NT2/D1 (cell line): ENCODE measurements at regions not wholly inside any gene's neighbourhood (a gene's known extent, or its start where the extent isn't known, plus 50 kb on each side); places are given as distances from the start of the nearest gene placed in this dataset.

ENCODE experiments used
- DNase-seq: peaks from one replicate; pipeline ENCODE4 v3.0.0-alpha.2; 2011; ENCODE audit warnings: low read depth, low spot score
- H3K27me3 ChIP-seq: 2 replicates; pipeline ENCODE4 v1.6.0; 2011; ENCODE audit warnings: mild to moderate bottlenecking; ENCODE audit not compliant: insufficient read length, insufficient read depth
- H3K36me3 ChIP-seq: 2 replicates; pipeline ENCODE4 v1.6.1; 2011; ENCODE audit warnings: mild to moderate bottlenecking, low read length, mixed read lengths; ENCODE audit not compliant: insufficient read depth, insufficient read length
- H3K4me1 ChIP-seq: 2 replicates; pipeline ENCODE4 v1.5.1; 2011; ENCODE audit not compliant: insufficient read depth, insufficient read length
- H3K4me3 ChIP-seq: 2 replicates; pipeline ENCODE4 v1.5.1; 2011; ENCODE audit warnings: low read depth; ENCODE audit not compliant: insufficient read length
- H3K9ac ChIP-seq: 2 replicates; pipeline ENCODE4 v1.6.0; 2011; ENCODE audit warnings: low read depth; ENCODE audit not compliant: insufficient read length
- H3K9me3 ChIP-seq: 2 replicates; pipeline ENCODE4 v1.5.1; 2011; ENCODE audit warnings: mild to moderate bottlenecking, low read length; ENCODE audit not compliant: insufficient read depth
- SUZ12 ChIP-seq: IDR thresholded peaks from 2 replicates; pipeline ENCODE4 v1.6.1; 2011; ENCODE audit not compliant: insufficient read length, insufficient read depth; ENCODE audit errors: extremely low read depth
- YY1 ChIP-seq: IDR thresholded peaks from 2 replicates; pipeline ENCODE4 v1.6.1; 2011; ENCODE audit not compliant: insufficient read length, insufficient read depth
- ZNF274 ChIP-seq: IDR thresholded peaks from 2 replicates; pipeline ENCODE4 v1.6.1; 2011; ENCODE audit warnings: mild to moderate bottlenecking, low read depth, low read length

- H3K4me1 ChIP-seq: peaks cover 8% of the 10 kb centered on the region
- TF ChIP-seq ZNF274 (no peak), SUZ12 (no peak), YY1 (no peak)
Measured at GRCh38 chr11:8814923-8815240, 96.1 kb upstream of the AKIP1 start.

DNA sequence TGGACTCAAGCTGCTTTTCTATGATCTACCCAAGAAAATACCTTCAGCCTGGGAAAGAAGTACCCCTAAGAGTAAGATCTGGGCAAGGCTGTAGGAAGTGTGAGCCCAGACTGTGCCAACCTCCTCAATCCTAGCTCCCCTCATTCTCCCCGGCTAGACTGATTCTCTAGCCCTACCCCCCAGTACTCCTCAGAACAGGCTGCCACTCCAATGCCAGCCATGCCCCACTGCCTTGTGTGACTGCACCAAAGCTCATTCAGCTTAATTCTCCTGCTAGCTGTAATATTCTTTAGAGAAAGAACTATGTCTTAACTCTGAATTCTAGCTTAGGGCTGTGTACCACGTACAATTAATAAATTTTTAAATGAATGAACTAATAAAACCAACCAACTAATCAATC lies 92.6 kb upstream of the AKIP1 start:
- no peak overlapping the region for H3K9ac ChIP-seq
- DNase-seq: no peak
- H3K27me3 ChIP-seq: no peaks in the 10 kb centered on the region
- H3K9me3 ChIP-seq: no peaks in the 10 kb centered on the region
- no peak overlapping the region for H3K4me3 ChIP-seq
- TF ChIP-seq SUZ12 (no peak), YY1 (no peak), ZNF274 (no peak)
- H3K36me3 ChIP-seq: peaks cover 4% of the 10 kb centered on the region
- peaks cover 3% of the 10 kb centered on the region for H3K4me1 ChIP-seq

More at GRCh38 chr11:8814923-8815240, 96.1 kb upstream of the AKIP1 start:
- DNase-seq: no peak
- Histone ChIP-seq H3K9ac (no peak overlapping the region), H3K27me3 (no peaks in the 10 kb centered on the region), H3K9me3 (no peaks in the 10 kb centered on the region), H3K36me3 (peaks cover 4% of the 10 kb centered on the region), H3K4me3 (no peak overlapping the region)

DNA sequence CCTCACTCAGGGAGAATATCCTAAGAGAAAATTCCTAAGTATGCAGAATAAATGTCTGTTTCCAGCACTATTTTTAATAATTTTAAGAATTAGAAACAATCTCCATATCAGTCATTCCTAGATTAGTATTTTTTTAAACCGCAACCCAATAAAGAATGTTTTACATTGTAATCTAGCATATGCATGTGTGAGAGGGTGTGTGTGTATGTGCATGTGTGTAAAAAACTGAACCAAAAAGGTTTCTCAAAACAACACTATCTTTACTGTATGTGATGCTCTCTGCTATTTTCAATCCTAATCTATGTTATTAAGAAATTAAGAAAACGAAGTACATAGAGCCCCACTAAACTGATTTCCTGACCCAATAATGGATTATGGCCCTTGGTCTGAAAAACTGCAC lies 90.6 kb upstream of the AKIP1 start:
- H3K4me1 ChIP-seq: no peaks in the 10 kb centered on the region
- TF ChIP-seq YY1: no peak
- no peak for TF ChIP-seq SUZ12
- no peak for TF ChIP-seq ZNF274
- H3K4me3 ChIP-seq: no peak overlapping the region
- no peaks in the 10 kb centered on the region for H3K9me3 ChIP-seq
- H3K27me3 ChIP-seq: no peaks in the 10 kb centered on the region
- H3K36me3 ChIP-seq: peaks cover 4% of the 10 kb centered on the region
- no peak overlapping the region for H3K9ac ChIP-seq
- DNase-seq: no peak

GRCh38 chr11:8822469-8822868 lies 88.5 kb upstream of the AKIP1 start:
- peaks cover 4% of the 10 kb centered on the region for H3K36me3 ChIP-seq
- DNase-seq: no peak
- no peaks in the 10 kb centered on the region for H3K27me3 ChIP-seq
- TF ChIP-seq ZNF274 (no peak), YY1 (no peak), SUZ12 (no peak)
- no peak overlapping the region for H3K9ac ChIP-seq
- no peaks in the 10 kb centered on the region for H3K9me3 ChIP-seq
- H3K4me1 ChIP-seq: no peaks in the 10 kb centered on the region
- H3K4me3 ChIP-seq: no peak overlapping the region

DNA sequence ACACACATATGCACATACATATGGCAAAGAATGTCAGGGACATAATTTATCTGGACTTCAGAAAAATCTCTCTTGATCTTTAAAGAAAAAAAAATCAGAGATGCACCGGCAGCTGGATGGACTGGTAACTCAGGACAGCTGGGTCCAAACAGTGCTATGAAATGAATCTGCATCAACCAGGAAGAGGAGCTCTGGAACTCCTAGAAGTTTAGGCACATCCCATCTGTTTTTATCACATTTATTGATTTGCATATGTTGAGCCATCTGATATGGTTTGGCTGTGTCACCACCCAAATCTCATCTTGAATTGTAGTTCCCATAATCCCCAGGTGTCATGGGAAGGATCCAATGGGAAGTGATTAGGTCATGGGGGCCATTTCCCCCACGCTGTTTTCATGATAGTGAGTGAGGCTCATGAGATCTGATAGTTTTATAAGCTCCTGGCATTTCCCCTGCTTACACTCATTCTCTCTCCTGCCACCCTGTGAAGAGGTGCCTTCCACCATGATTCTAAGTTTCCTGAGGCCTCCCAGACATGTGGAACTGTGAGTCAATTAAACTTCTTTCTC lies 87.7 kb upstream of the AKIP1 start:
- no peaks in the 10 kb centered on the region for H3K27me3 ChIP-seq
- DNase-seq: no peak
- peaks cover 8% of the 10 kb centered on the region for H3K36me3 ChIP-seq
- H3K4me3 ChIP-seq: no peak overlapping the region
- H3K9me3 ChIP-seq: no peaks in the 10 kb centered on the region
- no peaks in the 10 kb centered on the region for H3K4me1 ChIP-seq
- TF ChIP-seq ZNF274 (no peak), SUZ12 (no peak), YY1 (no peak)
- H3K9ac ChIP-seq: no peak overlapping the region

DNA sequence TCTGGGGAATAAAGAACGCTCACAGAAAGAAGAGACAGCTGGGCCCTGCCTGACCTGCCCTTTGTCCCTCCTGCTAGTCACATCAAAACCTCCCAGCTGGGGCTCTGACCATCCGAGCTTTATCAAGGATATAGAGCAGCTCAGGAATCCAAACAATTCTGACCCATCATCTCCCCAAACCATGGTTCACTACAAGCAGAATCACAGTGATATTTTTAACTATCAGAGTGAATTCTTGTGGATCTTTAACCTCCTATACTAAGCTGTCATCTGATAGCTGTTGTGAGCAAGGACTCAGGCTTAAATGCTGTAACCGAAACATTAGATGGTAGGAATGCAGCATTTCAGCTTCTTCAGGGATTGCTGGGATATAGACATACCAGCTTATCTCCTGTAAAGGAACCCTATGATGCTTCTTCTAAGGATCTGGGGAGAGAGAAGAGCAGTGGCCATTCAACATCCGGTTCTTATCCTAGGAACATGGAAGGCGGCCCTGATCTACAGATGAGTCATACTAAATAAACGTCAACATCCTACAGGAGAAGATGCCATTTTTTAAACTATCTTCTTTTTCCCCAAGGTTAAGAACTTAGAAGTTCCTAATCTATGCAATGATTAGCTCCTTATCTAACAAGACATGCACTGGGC lies 84.7 kb upstream of the AKIP1 start:
- Histone ChIP-seq H3K36me3 (peaks cover 28% of the 10 kb centered on the region), H3K27me3 (no peaks in the 10 kb centered on the region), H3K9ac (no peak overlapping the region), H3K4me3 (no peak overlapping the region), H3K4me1 (no peaks in the 10 kb centered on the region), H3K9me3 (no peaks in the 10 kb centered on the region)
- TF ChIP-seq YY1 (no peak), SUZ12 (no peak), ZNF274 (no peak)
- no peak for DNase-seq

DNA sequence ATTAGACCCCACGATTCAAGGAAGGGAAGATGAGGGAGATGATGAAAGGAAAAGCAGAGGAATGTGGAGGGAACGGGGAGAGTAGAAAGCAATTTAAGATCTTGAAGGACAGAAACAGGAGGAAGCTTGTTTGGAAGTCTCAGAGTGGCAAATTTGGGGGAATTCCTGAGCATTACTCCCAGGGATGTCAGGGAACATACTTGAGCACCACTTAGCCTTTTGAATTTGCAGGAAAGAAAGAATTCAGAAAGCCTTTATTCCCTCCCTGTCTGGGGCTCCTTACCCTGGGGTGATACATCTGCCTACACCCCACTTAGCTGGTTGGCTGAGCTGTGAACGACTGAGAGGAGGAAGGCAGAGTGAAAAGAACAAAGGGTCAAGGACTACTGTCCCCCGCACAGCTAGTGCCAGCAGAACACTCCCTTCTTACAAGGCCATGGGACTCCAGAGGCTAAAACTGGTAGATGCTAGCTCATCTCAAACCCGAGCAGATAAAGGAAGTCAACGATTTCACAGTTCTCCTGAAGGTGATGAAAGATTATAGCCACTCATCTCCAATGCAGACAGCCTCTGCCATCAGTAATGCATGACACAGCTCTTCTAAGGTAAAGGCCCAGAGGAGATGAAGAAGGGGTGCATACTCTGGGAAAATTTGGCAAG lies 84.0 kb upstream of the AKIP1 start:
- H3K36me3 ChIP-seq: peaks cover 33% of the 10 kb centered on the region
- H3K4me3 ChIP-seq: no peak overlapping the region
- TF ChIP-seq SUZ12 (no peak), ZNF274 (no peak)
- H3K9me3 ChIP-seq: no peaks in the 10 kb centered on the region
- H3K9ac ChIP-seq: no peak overlapping the region
- no peak for DNase-seq
- H3K4me1 ChIP-seq: no peaks in the 10 kb centered on the region
- no peaks in the 10 kb centered on the region for H3K27me3 ChIP-seq
